GM12872 (cell line): ENCODE measurements at regions not wholly inside any gene's neighbourhood (a gene's known extent, or its start where the extent isn't known, plus 50 kb on each side); places are given as distances from the start of the nearest gene placed in this dataset.

ENCODE experiments used
- TF ChIP-seq, protein P1 (sequence below): IDR thresholded peaks from 3 replicates; pipeline ENCODE4 v1.5.1; 2011; ENCODE audit warnings: low read depth, mild to moderate bottlenecking, low read length, moderate library complexity; ENCODE audit not compliant: insufficient read depth

DNA sequence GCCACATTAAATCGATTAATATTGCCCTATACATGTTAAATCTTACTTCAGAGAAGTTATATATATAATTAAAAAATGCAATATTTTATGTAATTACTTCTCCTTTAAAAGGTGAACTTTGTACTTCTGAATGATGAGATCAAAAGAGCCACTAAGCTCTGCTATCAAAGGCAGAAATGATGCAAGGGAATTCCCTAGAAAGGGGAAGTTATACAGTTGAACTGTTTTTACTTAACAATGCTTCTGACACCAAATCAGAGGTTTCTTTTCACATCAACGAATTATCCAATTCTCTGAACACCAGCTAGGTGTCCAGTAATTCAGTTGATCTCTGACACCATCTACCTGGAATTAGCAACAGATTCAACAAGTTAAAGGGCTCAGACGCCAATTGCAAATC, 319.9 kb upstream of the TSHZ2 start:
- TF ChIP-seq, protein P1, sequence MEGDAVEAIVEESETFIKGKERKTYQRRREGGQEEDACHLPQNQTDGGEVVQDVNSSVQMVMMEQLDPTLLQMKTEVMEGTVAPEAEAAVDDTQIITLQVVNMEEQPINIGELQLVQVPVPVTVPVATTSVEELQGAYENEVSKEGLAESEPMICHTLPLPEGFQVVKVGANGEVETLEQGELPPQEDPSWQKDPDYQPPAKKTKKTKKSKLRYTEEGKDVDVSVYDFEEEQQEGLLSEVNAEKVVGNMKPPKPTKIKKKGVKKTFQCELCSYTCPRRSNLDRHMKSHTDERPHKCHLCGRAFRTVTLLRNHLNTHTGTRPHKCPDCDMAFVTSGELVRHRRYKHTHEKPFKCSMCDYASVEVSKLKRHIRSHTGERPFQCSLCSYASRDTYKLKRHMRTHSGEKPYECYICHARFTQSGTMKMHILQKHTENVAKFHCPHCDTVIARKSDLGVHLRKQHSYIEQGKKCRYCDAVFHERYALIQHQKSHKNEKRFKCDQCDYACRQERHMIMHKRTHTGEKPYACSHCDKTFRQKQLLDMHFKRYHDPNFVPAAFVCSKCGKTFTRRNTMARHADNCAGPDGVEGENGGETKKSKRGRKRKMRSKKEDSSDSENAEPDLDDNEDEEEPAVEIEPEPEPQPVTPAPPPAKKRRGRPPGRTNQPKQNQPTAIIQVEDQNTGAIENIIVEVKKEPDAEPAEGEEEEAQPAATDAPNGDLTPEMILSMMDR, result no peak

DNA sequence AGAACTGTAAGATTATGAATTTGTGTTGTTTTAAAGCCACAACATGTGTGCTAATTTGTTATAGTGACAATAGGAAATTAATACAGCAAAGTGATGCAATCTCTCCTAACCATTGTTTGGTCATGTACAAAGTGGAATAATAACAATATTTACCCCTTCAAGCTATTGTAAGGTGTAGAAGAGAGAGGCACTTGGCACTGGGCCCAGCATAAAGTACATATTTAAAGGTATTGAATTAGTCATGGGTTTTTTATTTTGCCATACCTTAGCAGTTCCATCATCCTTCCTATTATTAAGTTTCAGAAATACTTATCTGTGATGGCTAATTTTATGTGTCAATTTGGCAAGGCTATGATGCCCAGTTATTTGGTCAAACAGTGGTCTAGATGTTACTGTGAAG, 322.4 kb upstream of the TSHZ2 start:
- TF ChIP-seq, protein P1, result no peak

DNA sequence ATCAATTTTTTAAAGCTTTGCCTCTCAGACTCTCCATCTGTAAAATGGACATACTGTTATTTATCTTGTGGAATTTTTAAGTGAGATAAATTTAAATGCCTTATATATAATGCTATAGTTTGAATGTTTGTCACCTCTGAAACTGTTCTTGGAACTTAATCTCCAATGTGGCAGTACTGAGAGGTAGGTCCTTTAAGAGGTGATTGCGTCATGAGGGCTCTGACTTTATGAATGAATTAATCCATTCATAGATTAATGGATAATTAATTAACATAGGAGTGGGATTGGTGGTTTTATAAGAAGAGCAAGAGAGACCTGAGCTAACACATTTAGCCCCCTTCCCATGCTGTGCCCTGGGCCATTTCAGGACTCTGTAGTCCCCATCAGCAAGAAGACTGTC, 326.3 kb upstream of the TSHZ2 start:
- TF ChIP-seq, protein P1, result no peak

DNA sequence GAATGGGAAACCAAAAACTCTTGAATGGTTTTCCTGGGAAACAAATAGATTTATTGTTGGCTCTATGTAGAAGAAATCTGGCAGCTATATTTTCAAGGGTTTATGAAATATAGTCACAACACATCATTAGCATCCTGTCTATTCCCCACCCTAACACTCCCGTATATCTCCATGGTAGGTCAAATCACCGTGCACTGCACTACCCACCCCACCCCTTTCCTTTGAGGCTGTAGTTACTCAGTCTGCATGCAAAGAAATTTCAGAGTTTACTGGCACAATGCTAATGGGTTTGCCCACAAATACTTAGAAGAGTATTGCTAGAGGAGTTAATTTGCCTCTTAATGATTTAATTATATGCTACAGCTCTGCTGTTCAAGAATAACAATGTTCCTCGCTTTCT, 329.1 kb upstream of the TSHZ2 start:
- TF ChIP-seq, protein P1, result no peak

DNA sequence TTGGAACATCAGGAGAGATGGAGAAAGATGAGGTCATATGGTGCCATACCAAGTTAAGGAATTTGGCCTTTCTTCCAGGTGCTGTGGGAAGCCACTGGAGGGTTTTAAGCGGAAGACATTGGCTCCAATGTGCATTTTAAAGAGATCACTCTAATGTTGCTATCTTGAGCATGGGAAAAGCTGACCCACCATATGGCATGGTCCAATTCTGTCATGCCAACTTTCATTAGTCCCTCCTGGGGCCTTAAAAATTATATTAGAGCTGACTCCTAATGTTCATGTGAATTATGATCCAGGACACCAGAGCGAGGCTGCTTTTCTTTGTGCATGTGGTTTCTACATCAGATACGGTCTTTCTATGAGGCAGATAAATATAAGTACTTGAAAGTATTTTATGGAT, 335.0 kb upstream of the TSHZ2 start:
- TF ChIP-seq, protein P1, result no peak

DNA sequence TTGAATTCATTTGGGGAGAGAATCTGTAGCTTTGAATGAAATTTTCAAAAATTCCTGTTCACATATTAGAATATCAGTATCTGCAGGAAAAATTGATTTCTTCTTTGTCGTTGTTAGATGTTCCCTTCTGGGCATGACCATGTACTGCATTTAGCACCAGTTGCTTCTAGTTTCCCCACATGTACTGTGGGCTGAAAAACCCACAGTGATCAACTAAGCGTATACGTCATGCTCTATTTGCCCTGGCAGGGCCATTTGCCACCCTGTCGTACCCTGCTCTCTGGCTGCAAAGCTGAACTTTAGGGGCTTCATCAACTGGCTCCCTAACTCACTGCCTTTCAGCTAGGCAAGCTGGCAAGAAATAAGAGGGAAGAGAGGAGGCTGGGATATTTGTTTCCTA, 340.7 kb upstream of the TSHZ2 start:
- TF ChIP-seq, protein P1, result no peak

DNA sequence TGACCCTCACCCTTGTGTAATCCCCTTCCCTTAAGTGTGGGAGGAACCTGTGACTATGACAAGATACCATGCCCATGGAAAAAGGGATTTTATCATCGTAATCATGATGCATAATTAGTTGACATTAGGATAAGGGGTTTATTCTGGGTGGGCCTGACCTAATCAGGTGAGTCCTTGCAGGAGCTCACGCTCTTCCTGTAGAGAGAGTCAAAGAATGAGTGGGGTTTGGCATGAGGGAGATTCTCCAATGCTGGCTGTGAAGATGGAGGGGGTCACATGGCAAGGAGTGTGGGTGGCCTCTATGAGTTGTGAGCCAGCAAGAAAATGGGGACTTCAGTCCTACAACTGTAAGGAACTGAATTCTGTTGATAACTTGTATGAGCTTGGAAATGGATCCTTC, 342.0 kb upstream of the TSHZ2 start:
- TF ChIP-seq, protein P1, result no peak

DNA sequence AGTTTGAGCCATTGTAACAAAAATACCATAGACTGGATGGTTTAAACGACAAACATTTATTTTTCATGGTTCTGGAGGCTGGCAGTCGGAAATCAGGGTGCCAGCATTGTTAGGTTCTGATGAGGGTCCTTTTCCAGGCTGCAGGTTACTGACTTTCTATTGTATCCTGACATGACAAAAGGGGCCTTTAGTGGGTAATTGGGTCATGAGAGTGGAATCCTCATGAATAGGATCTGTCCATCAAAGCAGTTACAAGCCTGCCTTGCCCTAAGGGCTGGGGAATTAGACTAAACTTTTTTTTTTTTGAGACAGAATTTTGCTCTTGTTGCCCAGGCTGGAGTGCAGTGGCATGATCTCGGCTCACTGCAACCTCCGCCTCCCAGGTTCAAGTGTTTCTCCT, 347.9 kb upstream of the TSHZ2 start:
- TF ChIP-seq, protein P1, result no peak
